ACC112 (cell line): ENCODE measurements at regions not wholly inside any gene's neighbourhood (a gene's known extent, or its start where the extent isn't known, plus 50 kb on each side); places are given as distances from the start of the nearest gene placed in this dataset.
A peak's percentile ranks its signal among the peaks of the same experiment; 100 is the strongest.

Source experiments
- H2AFZ ChIP-seq: fragments of 200-600 bp; sonication (generic); one replicate; pipeline ENCODE4 v1.6.0; 2017; ENCODE audit warnings: antibody characterized with exemption, low read length; ENCODE audit not compliant: unreplicated experiment
- H3K27ac ChIP-seq: fragments of 200-600 bp; sonication (generic); 2 replicates; pipeline ENCODE4 v1.5.1; 2014; ENCODE audit warnings: low read depth, mild to moderate bottlenecking, antibody characterized with exemption, low read length, moderate library complexity
- H3K27me3 ChIP-seq: fragments of 200-600 bp; sonication (generic); 2 replicates; pipeline ENCODE4 v1.6.1; 2014; ENCODE audit warnings: mild to moderate bottlenecking, antibody characterized with exemption, low read length, moderate library complexity, mixed read lengths; ENCODE audit not compliant: insufficient read depth
- H3K36me3 ChIP-seq: fragments of 200-600 bp; sonication (generic); 2 replicates; pipeline ENCODE4 v1.6.1; 2016; ENCODE audit warnings: mild to moderate bottlenecking, antibody characterized with exemption, low read length, moderate library complexity, mixed read lengths; ENCODE audit not compliant: insufficient read depth
- H3K4me1 ChIP-seq: fragments of 200-600 bp; sonication (generic); one replicate; pipeline ENCODE4 v1.6.1; 2016; ENCODE audit warnings: low read length, mixed read lengths; ENCODE audit not compliant: insufficient read depth, unreplicated experiment, control insufficient read depth
- H3K4me3 ChIP-seq: fragments of 200-600 bp; sonication (generic); 2 replicates; pipeline ENCODE4 v1.5.1; 2014; ENCODE audit warnings: mild to moderate bottlenecking, low read depth, low read length
- H3K79me2 ChIP-seq: fragments of 200-600 bp; sonication (generic); one replicate; pipeline ENCODE4 v1.6.0; 2016; ENCODE audit warnings: low read length; ENCODE audit not compliant: control insufficient read depth, unreplicated experiment, insufficient read depth

DNA sequence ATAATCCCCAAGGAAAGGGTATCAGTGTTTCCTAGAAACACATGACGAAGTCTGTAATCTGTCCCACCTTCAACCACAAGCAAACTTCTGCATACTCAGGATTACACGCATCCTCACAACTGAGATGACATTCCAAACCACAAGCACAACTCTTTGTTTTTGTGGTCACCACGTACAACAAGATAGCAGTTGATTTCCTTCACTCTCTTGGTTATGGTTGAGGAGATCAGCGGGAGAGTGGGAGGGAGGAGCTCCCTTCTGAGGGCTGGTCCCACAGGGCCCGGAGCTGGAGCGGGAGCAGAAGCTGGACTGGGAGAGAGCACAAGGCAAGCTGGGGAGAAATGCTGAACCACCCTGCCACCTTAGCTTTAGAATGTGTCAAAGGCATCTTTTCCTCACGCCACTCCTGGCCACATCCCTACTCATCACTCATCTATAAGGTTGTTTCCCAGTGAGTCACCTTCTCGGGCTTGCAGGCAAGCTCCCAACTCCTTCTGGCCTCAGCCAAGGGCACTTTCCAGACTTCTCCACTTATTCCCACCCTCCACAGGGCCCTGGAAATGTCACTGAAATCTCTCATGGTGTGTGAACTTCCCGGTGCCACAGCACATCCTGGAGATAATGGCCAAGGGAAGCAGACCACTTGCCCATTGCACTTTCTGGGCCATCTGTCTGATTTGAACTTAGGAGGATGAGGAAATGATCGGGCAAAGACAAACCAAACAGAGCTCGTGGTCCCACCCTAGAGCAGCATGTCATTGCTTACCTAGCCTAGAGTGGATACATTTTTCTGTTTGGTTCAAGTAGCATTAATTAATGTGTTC, 98.9 kb upstream of the LGALSL start:
- no peaks in the 10 kb centered on the region for H3K36me3 ChIP-seq
- no peaks in the 10 kb centered on the region for H3K79me2 ChIP-seq
- peaks cover 20% of the 10 kb centered on the region for H3K4me1 ChIP-seq
- H2AFZ ChIP-seq, result no peak overlapping the region
- H3K4me3 ChIP-seq, result no peak overlapping the region
- H3K27me3 ChIP-seq, result no peaks in the 10 kb centered on the region; the same call in 1 of the 2 replicates
- peak overlapping the region; percentile 1; the same call in 1 of the 2 replicates for H3K27ac ChIP-seq

DNA sequence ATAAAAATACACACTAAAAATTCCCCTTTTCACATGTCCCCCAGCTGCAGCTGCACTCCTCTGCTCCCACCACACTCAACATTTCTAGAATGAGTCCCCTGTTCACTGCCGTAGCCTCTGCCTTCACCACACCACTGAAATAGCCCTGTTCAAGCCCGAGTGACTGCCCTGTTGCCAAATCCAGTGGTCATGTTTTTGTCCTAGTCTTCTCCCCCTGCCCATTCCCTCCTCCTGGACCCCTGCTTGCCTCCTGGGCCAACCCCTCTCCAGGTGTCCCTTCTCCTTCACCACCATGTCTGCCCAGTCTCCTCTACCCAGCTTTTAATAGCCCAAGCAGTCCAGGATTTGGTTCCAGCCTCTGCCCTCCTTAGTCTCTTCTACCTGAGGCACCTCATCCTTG, 97.1 kb upstream of the LGALSL start:
- H3K27ac ChIP-seq, result no peak overlapping the region
- H3K36me3 ChIP-seq, result no peaks in the 10 kb centered on the region
- H3K79me2 ChIP-seq, result no peaks in the 10 kb centered on the region
- no peak overlapping the region for H2AFZ ChIP-seq
- peaks cover 25% of the 10 kb centered on the region for H3K4me1 ChIP-seq
- H3K4me3 ChIP-seq, result no peak overlapping the region
- no peaks in the 10 kb centered on the region; the same call in 1 of the 2 replicates for H3K27me3 ChIP-seq

DNA sequence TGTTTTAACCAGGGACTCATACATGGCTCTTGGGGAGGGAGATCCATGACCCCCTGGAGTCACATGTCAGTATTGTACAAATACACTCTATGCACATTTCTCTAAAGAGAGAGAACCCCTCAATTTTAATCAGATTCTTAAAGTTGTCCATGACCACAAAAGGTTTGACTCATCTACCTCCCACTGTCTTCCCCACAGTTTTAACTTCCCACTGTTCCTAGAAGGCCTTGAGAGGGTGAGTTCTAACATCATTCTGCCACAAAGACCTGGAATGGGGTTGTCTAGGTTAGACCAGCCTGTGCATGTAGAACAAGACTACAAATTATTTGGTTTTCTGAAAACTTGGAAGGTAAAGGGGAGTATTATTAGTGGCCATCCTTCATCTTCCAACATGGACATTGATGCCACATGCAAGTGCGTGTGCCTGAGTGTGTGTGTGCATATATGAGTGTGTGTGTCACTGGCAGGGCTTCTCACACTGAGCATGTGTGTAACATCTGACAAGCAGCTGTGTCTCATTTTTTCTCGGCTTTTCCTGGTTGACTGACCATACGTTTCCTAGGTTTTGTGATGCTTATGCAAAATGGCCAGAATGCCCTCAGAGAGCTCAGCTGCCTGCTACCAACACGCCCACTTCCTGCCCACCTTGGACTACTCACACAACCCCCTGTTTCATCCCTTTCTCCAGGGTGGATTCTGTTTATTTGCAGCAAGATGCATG, 94.6 kb upstream of the LGALSL start:
- Histone ChIP-seq H3K4me3 (no peak overlapping the region), H3K36me3 (no peaks in the 10 kb centered on the region), H3K4me1 (peaks cover 25% of the 10 kb centered on the region), H3K79me2 (no peaks in the 10 kb centered on the region), H3K27me3 (no peaks in the 10 kb centered on the region; the same call in 1 of the 2 replicates), H2AFZ (no peak overlapping the region), H3K27ac (peak overlapping the region; percentile 3; the same call in 1 of the 2 replicates)

DNA sequence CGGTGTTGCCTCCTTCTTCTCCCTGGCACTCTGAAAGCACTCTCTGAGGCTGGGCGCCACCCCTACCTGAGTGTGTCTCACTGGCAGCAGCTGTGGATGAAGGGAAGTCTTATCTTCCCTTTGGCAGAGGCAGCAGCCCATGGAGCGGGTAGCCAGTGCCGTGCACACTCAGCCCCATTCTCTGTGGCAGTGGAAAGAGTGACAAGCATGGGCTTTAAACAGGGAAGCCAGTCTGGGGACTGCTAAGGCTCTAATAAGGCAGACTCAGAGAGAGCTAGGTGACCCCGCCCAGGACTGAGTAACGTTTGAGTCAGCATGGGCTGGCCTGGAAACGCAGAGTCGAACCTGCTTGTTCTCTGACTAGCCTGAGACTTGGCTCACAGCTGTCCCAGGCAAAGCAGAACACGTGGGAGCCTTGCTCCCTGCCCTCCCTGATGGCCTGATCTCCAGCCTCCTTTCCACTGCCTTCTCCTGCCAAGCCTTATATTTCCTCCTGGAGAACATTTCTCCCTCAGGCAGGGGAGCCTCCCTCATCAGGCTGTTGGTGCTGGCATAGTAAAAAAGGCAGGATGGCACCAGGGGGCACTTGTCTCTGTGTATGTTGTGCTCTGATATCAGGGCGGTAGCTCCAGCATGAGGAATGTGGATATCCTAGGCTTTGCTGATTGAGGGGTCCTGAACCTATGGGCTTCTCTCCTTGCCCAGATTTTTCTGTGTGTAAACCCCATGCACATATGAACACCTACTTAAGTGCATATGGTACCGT, 93.9 kb upstream of the LGALSL start:
- H3K27me3 ChIP-seq, result peaks cover under 1% of the 10 kb centered on the region
- peaks cover 19% of the 10 kb centered on the region for H3K4me1 ChIP-seq
- H3K79me2 ChIP-seq, result no peaks in the 10 kb centered on the region
- H2AFZ ChIP-seq, result no peak overlapping the region
- H3K36me3 ChIP-seq, result no peaks in the 10 kb centered on the region
- peak overlapping the region; percentile 3; the same call in 1 of the 2 replicates for H3K27ac ChIP-seq
- no peak overlapping the region for H3K4me3 ChIP-seq

DNA sequence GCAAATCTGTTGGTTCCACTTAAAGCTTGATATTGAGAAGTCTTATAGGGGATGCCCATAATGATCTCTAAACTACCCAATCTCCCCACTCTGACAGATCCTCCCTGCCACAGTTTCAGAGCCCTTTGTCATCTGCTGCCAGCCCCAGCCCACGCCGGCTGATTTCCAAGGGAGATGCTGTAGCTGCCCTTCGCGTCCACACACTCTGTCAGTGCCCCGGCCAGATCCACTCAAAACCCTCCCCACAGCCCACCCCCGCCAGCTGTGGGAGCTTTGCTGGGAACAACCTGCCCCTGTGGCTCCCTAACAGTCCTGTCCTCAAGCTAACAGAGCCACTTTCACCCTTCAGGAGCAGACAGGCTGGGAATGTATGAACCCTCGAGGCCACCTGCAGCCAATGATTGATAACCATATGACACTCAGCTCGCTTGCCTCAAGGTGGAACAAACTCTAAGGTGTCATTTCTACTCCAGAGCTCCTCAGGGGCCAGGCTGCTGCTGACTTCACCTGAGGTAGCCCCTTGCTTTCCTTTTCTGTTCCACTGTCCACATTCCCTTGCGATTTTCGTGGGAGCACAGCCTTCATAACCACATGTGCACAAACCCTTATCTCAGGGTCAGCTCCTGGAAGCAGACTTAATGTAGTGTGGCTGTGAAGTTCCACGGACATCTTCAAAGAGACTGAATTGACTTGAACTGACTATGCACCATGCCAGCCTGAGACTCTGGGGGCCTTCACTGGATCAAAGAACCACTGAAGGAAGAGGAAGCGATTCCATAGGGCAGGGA, 92.6 kb upstream of the LGALSL start:
- Histone ChIP-seq H3K4me1 (peaks cover 14% of the 10 kb centered on the region), H3K27me3 (peaks cover 4% of the 10 kb centered on the region), H2AFZ (no peak overlapping the region)

DNA sequence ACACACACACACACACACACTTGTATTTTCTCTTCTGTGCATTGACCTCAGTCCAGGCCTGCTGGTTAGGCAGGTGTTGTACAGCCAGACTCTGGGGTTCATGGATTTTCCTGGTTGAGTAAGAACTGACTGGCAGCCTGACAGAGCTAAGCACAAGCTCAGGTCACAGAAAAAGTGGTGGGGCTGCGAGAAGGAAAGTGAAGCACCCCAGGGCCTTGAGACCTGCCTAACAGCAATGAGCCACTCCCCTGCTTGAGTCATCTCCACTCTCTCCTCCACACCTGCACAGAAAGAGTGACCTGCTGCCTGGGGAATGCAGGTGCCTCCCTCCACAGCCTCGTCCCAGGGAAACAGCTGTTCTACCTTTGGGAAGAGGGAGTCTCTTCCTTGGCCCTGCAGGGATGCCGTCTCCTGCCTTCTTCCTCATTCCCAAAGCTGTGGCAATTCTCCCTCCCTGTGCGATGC, 91.4 kb upstream of the LGALSL start:
- Histone ChIP-seq H2AFZ (no peak overlapping the region), H3K79me2 (no peaks in the 10 kb centered on the region), H3K27me3 (peaks cover 16% of the 10 kb centered on the region), H3K4me1 (peaks cover 14% of the 10 kb centered on the region), H3K4me3 (no peak overlapping the region), H3K36me3 (no peaks in the 10 kb centered on the region), H3K27ac (no peak overlapping the region)

More for the DNA sequence above, 92.6 kb upstream of the LGALSL start:
- Histone ChIP-seq H3K79me2 (no peaks in the 10 kb centered on the region), H3K36me3 (no peaks in the 10 kb centered on the region), H3K27ac (no peak overlapping the region), H3K4me3 (no peak overlapping the region)

DNA sequence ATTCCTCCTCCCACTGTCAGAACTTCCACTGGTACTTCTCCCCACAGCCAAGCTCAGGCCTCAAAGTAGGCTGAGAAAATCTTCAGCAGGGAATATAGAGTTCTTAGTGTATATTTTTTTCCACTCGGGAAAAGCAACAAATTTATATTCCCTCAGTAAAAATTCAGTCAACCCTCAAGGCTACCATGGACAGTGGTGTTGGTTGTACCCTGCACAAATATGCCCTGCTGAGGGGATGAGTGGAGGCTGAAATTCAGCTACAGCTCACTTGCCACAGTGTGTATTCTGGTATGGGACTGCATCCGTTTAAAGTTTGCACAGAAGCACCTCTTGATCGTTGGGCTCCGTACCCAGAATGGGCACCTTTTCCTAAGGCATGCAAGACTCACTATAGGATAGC, 90.8 kb upstream of the LGALSL start:
- Histone ChIP-seq H3K27ac (no peak overlapping the region), H3K4me3 (no peak overlapping the region), H2AFZ (no peak overlapping the region), H3K27me3 (peaks cover 22% of the 10 kb centered on the region), H3K4me1 (peaks cover 14% of the 10 kb centered on the region), H3K36me3 (no peaks in the 10 kb centered on the region), H3K79me2 (no peaks in the 10 kb centered on the region)

DNA sequence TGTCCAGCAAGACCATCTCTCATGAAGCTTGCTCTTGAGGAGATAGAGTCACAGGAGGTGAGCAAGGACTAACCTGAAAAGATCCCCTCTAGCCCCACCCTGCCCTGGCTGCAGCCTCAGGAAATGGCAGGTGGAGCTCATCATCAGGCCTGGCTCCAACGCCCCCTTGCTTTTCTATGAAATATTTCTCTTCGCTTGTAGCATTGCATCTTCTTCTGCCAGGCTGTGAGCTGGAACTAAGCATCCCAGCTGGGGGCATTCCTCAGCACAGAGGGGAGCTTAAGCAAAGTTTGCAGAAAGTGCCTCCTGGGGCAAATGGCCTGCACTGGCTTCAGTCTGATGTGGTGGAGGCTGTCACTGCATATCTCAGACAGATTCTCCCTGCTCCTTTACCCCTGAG, 90.1 kb upstream of the LGALSL start:
- H3K4me1 ChIP-seq, result peaks cover 14% of the 10 kb centered on the region
- H2AFZ ChIP-seq, result no peak overlapping the region
- peaks cover 28% of the 10 kb centered on the region for H3K27me3 ChIP-seq
- no peaks in the 10 kb centered on the region for H3K36me3 ChIP-seq
- no peak overlapping the region for H3K4me3 ChIP-seq
- no peaks in the 10 kb centered on the region for H3K79me2 ChIP-seq
- no peak overlapping the region for H3K27ac ChIP-seq

DNA sequence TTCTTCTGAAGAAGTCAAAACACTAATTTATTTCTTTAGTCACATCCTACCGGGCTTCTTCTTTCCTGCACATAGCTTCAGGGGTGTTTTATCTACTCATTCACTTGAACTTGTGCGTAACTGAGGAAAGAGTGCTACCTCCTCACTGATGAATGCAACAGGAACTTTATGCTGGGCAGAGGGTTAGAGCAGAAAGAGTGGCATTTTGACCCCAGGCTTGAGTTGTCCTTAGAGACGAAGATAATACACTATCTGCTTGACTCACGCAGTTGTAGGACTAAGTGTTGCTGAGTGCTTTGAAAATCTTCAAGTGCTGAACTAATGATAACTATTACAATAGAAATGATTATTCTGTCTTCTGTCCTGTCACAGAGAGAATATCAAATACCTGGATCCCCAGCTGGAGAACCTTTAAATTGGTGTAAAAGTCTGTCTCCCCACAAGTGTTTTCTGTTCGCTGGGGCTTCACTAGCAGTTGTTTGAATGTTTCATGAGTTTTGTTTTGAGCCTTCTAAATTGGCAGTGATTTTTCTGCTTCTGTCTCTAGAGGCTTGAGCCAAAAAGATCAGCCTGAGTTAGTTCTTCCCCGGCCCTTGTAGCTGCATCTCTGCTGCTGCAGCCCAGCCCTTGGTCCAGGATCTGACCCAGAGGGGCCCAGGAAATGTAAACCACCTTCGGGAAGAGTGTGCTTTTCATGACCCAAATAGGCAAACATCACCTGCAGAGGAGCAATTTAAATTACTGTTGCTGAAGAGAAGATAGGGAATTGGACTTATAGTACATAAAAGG, 86.3 kb upstream of the LGALSL start:
- no peaks in the 10 kb centered on the region for H3K36me3 ChIP-seq
- H2AFZ ChIP-seq, result no peak overlapping the region
- no peaks in the 10 kb centered on the region for H3K4me1 ChIP-seq
- peaks cover 28% of the 10 kb centered on the region for H3K27me3 ChIP-seq
- no peak overlapping the region for H3K4me3 ChIP-seq
- H3K79me2 ChIP-seq, result no peaks in the 10 kb centered on the region
- no peak overlapping the region for H3K27ac ChIP-seq
